GM12892 (cell line): ENCODE measurements at regions not wholly inside any gene's neighbourhood (a gene's known extent, or its start where the extent isn't known, plus 50 kb on each side); places are given as distances from the start of the nearest gene placed in this dataset.

Experiments used
- POLR2A ChIP-seq: IDR thresholded peaks from 2 replicates; pipeline ENCODE4 v1.6.1; 2011; ENCODE audit warnings: low read depth, low read length, control low read depth
- TAF1 ChIP-seq: IDR thresholded peaks from 2 replicates; pipeline ENCODE4 v1.6.1; 2011; ENCODE audit warnings: low read depth, mild to moderate bottlenecking, control low read depth, low read length, borderline replicate concordance

- TF ChIP-seq TAF1 (no peak), POLR2A (no peak)
Measured at GRCh38 chr5:29795096-29795652, 1398.3 kb upstream of the CDH6 start.
